Erythroblast (primary cell): ENCODE measurements at regions not wholly inside any gene's neighbourhood (a gene's known extent, or its start where the extent isn't known, plus 50 kb on each side); places are given as distances from the start of the nearest gene placed in this dataset.
"Not testable (repeated sequence)": the region's sequence is repeated elsewhere in the genome, so short reads cannot be mapped to it uniquely, and the experiment has no call there.

Experiments
- GATA1 ChIP-seq: IDR thresholded peaks from 2 replicates; pipeline ENCODE4 v1.6.1; 2011; ENCODE audit warnings: low read depth, mild to moderate bottlenecking, control low read depth, low read length, moderate library complexity
- POLR2A ChIP-seq: IDR thresholded peaks from 2 replicates; pipeline ENCODE4 v1.6.1; 2011; ENCODE audit warnings: mild to moderate bottlenecking, low read length

GRCh38 chr14:106334428-106335109 is 808.2 kb downstream of the TMEM121 start:
- not testable (repeated sequence) for TF ChIP-seq POLR2A, GATA1
